EH (cell line): ENCODE measurements at regions not wholly inside any gene's neighbourhood (a gene's known extent, or its start where the extent isn't known, plus 50 kb on each side); places are given as distances from the start of the nearest gene placed in this dataset.

Source experiments
- DNase-seq: peaks from one replicate; pipeline ENCODE4 v3.0.0-alpha.2; 2015; ENCODE audit warnings: low read depth

- DNase-seq: no peak
Observed at GRCh38 chr16:35639233-35640205, 2180.1 kb downstream of the TP53TG3F start.

DNA sequence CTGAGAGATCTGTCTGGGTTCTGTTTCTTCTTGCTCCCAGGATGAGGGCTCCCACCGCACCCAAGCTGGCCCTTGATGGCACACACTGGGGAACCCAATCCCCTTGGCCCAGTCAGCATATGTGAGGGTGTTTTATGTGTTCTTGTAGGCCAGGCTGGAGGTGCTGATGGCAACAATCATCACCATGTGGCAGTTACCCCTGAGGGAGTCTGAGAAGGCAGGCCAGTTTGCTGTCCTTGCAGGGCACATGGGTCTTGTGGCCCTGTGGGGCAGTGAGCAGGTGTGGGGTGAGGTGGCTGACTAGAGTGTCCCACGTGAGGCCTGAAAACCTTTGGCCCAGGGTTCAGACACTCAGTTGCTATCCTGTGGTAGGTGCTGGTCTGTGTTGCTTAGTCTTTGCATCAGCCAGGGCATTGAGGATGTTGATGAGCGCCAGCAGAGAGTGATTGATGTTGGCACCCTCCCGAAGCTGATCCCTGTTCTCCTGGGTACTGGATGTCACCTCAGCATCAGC, 2183.0 kb downstream of the TP53TG3F start:
- no peak for DNase-seq

- no peak for DNase-seq
Observed at GRCh38 chr16:35651841-35652240, 2192.4 kb downstream of the TP53TG3F start.

- DNase-seq: no peak
Observed at GRCh38 chr16:35664091-35664693, 2204.8 kb downstream of the TP53TG3F start.

DNA sequence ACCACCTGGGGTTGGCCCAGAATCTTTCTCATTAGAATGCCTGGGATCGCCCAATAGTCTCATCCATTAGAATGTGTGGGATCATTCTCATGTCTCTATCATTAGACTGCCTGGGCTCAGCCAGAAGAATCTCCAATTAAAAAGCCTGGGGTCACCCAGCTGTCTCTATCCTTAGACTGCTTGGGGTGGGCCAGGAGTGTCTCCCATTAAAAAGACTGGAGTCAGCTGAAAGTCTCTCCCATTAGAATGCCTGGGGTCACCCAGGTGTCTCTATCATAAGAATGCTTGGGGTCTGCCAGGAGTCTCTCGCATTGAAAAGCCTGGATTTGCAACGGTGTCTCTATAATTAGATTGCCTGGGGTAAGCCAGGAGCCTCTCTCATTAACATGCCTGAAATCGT, 2225.7 kb downstream of the TP53TG3F start:
- DNase-seq: no peak

- no peak for DNase-seq
Observed at GRCh38 chr16:35686595-35686994, 2227.2 kb downstream of the TP53TG3F start.

GRCh38 chr16:35687071-35687470, 2227.7 kb downstream of the TP53TG3F start:
- DNase-seq: no peak

DNA sequence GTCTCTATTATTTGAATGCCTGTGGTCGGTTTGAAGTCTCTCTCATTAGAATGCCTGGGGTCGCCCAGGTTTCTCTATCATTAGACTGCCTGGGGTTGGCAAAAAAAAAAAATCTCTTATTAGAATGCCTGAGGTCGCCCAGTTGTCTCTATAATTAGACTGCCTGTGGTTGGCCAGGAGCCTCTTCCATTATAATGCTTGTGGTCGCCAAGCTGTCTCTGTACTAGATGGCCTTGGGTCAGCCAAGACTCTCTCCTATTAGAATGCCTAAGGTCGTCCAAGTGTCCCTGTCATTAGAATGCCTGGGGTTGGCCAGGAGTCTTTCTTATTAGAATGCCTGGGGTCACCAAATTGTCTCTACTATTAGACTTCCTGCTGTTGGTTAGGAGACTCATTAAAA, 2228.4 kb downstream of the TP53TG3F start:
- no peak for DNase-seq

GRCh38 chr16:35689764-35690163, 2230.4 kb downstream of the TP53TG3F start:
- DNase-seq: no peak

DNA sequence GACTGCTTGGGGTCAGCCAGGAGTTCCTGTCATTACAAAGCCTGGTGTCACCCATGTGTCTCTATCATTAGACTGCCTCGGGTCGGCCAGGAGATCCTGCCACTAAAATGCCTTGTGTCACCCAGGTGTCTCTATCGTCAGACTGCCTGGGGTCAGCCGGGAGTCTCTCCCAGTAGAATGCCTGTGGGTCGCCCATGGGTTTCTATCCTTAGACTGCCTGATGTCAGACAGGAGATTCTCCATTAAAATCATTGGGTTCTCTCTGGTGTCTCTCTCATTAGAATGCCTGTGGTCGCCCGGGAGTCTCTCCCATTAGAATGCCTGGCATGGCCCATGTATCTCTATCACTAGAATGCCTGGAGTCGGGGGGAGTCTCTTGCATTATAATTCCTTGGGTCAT, 2231.0 kb downstream of the TP53TG3F start:
- no peak for DNase-seq

DNA sequence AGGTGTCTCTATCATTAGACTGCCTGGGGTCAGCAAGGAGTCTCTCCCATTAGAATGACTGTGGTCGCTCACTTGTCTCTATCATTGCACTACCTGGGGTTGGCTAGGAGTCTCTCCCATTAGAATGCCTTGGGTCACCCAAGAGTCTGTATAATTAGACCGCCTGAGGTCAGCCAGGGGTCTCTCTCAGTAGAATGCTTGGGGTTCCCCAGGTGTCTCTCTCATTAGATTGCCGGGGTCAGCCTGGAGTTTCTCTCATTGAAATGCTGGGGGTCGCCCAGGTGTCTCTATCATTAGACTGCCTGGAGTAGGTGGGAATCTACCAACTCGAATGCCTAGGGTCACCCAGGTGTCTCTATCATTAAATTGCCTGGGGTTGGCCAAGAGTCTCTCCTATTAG, 2231.6 kb downstream of the TP53TG3F start:
- no peak for DNase-seq

DNA sequence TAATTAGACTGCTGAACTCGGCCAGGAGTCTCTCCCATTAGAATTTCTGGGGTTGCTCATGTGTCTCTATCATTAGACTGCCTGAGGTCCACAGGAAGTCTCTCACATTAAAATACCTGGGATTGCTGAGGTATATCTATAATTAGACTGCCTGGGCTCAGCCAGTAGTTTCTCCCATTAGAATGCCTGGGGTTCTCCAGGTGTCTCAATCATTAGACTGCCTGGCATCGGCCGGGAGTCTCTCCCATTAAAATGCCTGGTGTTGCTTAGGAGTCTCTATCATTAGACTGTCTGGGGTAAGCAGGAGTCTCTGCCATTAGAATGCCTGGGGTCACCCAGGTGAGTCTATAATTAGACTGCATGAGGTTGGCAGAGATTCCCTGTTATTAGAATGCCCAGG, 2233.4 kb downstream of the TP53TG3F start:
- DNase-seq: no peak

- no peak for DNase-seq
Observed at GRCh38 chr16:35706901-35707300, 2247.5 kb downstream of the TP53TG3F start.

GRCh38 chr16:35711435-35711834, 2252.0 kb downstream of the TP53TG3F start:
- no peak for DNase-seq

DNA sequence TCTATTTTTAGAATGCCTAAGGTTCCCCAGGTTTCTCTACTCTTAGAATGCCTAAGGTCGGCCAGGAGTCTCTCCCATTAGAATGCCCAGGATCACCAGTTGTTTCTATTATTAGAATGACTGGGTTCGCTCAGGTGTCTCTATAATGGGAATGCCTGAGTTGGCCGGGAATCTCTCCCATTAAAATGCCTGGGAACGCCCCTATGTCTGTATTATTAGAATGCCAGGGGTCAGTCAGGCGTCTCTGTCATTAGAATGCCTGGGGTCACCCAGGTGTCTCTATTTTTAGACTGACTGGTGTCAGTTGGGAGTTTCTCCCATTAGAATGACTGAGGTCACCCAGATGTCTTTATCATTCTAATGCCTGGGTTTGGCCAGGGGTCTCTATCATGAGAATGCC, 2252.5 kb downstream of the TP53TG3F start:
- DNase-seq: no peak

DNA sequence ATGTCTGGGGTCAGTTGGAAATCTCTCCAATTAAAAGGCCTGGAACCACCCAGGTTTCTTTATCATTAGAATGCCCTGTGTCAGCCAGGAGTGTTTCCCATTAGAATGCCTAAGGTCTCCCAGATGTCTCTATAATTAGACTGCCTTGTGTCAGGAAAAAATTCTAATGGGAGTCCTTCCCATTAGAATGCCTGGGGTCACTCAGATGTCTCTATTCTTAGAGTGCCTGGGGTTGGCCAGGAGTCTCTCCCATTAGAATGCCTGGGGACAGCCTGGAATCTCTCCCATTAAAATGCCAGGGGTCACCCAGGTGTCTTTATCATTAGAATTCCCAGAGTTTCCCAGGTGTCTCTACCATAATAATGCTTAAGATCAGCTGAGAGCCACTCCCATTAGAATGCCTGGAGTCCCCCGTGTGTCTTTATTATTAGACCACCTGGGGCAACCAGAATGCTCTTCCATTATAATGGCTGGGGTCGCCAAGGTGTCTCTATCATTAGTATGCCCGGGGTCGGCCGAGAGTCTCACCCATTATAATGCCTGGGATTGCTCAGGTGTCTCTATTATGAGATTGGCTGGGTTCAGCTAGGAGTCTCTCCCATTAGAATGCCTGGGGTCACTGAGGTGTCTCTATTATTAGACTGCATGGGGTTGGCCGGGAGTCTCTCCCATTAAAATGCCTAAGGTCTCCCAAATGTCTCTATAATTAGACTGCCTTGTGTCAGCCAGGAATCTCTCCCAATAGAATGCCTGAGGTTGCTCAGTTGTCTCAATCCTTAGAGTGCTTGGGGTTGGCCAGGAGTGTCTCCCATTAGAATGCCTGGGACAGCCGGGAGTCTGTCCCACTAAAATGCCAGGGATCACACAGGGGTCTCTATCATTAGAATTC, 2254.6 kb downstream of the TP53TG3F start:
- DNase-seq: no peak

DNA sequence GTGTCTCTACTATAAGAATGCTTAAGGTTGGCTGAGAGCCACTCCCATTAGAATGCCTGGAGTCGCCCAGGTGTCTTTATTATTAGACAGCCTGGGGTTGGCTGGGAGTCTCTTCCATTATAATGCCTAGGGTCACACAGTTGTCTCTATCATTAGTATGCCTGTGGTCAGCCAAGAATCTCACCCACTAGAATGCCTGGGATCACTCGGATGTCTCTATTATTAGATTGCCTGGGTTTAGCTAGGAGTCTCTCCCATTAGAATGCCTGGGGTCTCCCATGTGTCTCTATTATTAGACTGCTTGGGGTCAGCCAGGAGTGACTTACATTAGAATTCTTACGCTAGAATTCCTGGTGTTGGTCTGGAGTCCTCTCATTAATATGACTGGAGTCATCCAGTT, 2255.3 kb downstream of the TP53TG3F start:
- no peak for DNase-seq

DNA sequence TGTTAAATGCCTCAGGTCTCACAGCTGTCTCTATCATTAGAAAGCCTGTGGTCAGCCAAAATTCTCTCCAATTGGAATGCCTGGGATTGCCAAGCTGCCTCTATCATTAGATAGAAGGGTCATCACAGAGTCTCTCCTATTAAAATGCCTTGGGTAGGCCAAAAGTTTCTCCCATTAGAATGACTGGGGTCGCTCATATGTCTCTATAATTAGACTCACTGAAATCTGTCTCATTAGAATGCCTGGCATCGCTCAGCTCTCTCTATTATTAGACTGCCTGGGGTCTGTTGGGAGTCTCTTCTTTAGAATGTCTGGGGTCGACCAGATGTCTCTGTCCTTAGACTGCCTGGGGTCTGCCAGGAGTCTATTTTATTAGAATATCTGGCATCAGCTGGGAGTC, 2265.1 kb downstream of the TP53TG3F start:
- DNase-seq: no peak

- DNase-seq: no peak
Observed at GRCh38 chr16:35725949-35726348, 2266.5 kb downstream of the TP53TG3F start.

DNA sequence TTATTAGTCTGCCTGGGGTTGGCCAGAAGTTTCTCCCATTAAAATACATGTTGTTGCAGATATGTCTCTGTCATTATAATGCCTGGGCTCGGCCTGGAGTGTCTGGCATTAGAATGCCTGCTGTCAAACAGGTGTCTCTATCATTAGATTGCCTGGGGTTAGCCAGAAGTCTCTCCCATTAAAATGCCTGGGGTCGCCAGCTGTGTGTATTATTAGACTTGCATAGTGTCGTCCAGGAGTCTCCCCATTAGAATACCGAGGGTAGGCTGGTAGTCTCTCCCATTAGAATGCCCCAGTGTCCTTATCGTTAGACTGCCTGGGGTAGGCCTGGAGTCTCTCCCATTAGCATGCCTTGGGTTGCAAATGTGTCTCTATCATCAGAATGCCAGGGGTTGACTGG, 2270.8 kb downstream of the TP53TG3F start:
- DNase-seq: no peak

- no peak for DNase-seq
Observed at GRCh38 chr16:35731341-35732040, 2272.1 kb downstream of the TP53TG3F start.
